Hepatocyte (in vitro differentiated cells): ENCODE measurements at regions not wholly inside any gene's neighbourhood (a gene's known extent, or its start where the extent isn't known, plus 50 kb on each side); places are given as distances from the start of the nearest gene placed in this dataset.

Experiments
- DNase-seq: peaks from one replicate; pipeline ENCODE4 v3.0.0-alpha.2; 2016; ENCODE audit warnings: low spot score
- H2AFZ ChIP-seq: fragments of 200-600 bp; sonication (generic); 2 replicates; pipeline ENCODE4 v1.6.0; 2016; ENCODE audit warnings: antibody characterized with exemption, mild to moderate bottlenecking
- H3K27ac ChIP-seq: fragments of 200-600 bp; sonication (generic); 2 replicates; pipeline ENCODE4 v1.5.1; 2016; ENCODE audit warnings: mild to moderate bottlenecking
- H3K27me3 ChIP-seq: fragments of 200-600 bp; sonication (generic); 2 replicates; pipeline ENCODE4 v1.6.1; 2016
- H3K36me3 ChIP-seq: fragments of 200-600 bp; sonication (generic); replicated peaks from 2 replicates; pipeline ENCODE4 v1.5.1; 2016; ENCODE audit warnings: low read depth; ENCODE audit not compliant: insufficient read depth
- H3K4me1 ChIP-seq: fragments of 200-600 bp; sonication (generic); 2 replicates; pipeline ENCODE4 v1.5.1; 2016; ENCODE audit warnings: mild to moderate bottlenecking, moderate library complexity; ENCODE audit not compliant: insufficient read depth
- H3K4me2 ChIP-seq: fragments of 200-600 bp; sonication (generic); 2 replicates; pipeline ENCODE4 v1.6.0; 2016
- H3K4me3 ChIP-seq: fragments of 200-600 bp; sonication (generic); 2 replicates; pipeline ENCODE4 v1.5.1; 2016; ENCODE audit warnings: mild to moderate bottlenecking
- H3K79me2 ChIP-seq: fragments of 200-600 bp; sonication (generic); 2 replicates; pipeline ENCODE4 v1.6.0; 2017; ENCODE audit warnings: mild to moderate bottlenecking
- H3K9me2 ChIP-seq: fragments of 200-600 bp; sonication (generic); replicated peaks from 2 replicates; pipeline ENCODE4 v1.6.0; 2017; ENCODE audit warnings: mild to moderate bottlenecking; ENCODE audit not compliant: insufficient read depth
- H3K9me3 ChIP-seq: fragments of 200-600 bp; sonication (generic); 2 replicates; pipeline ENCODE4 v1.5.1; 2016; ENCODE audit warnings: low read depth, mild to moderate bottlenecking
- H4K20me1 ChIP-seq: fragments of 200-600 bp; sonication (generic); 2 replicates; pipeline ENCODE4 v1.6.0; 2016; ENCODE audit warnings: mild to moderate bottlenecking; ENCODE audit not compliant: insufficient read depth, poor library complexity, severe bottlenecking
- EZH2 ChIP-seq: fragments of 200-600 bp; sonication (generic); IDR thresholded peaks from 2 replicates; pipeline ENCODE4 v1.6.1; 2016; ENCODE audit warnings: antibody characterized with exemption, mild to moderate bottlenecking, borderline replicate concordance
- EZH2phosphoT487 ChIP-seq: fragments of 200-600 bp; sonication (generic); IDR thresholded peaks from one replicate; pipeline ENCODE4 v1.6.1; 2018; ENCODE audit warnings: antibody characterized with exemption, mild to moderate bottlenecking, low read depth, moderate library complexity; ENCODE audit not compliant: unreplicated experiment, severe bottlenecking
- WGBS: methylation state at CpG from one replicate; pipeline ENCODE4 v1.1.6; 2016; ENCODE audit warnings: low lambda C conversion rate; ENCODE audit errors: missing lambda C conversion rate; 5-methylcytosine and 5-hydroxymethylcytosine counted together
- TF ChIP-seq, protein P1 (sequence below): fragments of 200-600 bp; sonication (generic); IDR thresholded peaks from 2 replicates; pipeline ENCODE4 v1.5.1; 2016; ENCODE audit warnings: antibody characterized with exemption, mild to moderate bottlenecking; ENCODE audit not compliant: poor library complexity

DNA sequence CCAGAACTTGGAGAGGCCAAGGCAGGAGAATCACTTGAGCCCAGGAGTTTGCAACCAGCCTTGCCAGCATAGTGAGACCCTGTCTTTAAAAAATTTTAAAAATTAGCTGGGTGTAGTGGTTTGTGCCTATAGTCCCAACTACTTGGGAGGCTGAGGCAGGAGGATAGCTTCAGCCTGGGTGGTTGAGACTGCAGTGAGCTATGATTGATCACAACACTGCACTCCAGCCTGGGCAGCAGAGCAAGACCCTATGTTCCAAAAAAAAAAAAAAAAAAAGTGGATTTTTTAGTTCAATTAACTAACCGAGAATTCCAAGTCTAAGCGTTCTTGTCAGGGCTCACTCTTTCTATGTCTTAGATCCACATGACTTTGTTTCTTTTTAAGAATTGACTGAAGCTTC, 130.3 kb upstream of the NRIP1 start:
- Histone ChIP-seq H3K27me3 (no peaks in the 10 kb centered on the region), H3K27ac (no peak overlapping the region), H2AFZ (no peak overlapping the region), H3K4me1 (no peaks in the 10 kb centered on the region), H3K9me3 (no peaks in the 10 kb centered on the region), H3K9me2 (no peaks in the 10 kb centered on the region), H3K4me2 (no peak overlapping the region), H3K4me3 (no peak overlapping the region), H3K36me3 (no peaks in the 10 kb centered on the region), H3K79me2 (no peaks in the 10 kb centered on the region), H4K20me1 (no peaks in the 10 kb centered on the region)
- DNase-seq, result no peak
- TF ChIP-seq EZH2phosphoT487 (no peak), EZH2 (no peak)
- TF ChIP-seq, protein P1, sequence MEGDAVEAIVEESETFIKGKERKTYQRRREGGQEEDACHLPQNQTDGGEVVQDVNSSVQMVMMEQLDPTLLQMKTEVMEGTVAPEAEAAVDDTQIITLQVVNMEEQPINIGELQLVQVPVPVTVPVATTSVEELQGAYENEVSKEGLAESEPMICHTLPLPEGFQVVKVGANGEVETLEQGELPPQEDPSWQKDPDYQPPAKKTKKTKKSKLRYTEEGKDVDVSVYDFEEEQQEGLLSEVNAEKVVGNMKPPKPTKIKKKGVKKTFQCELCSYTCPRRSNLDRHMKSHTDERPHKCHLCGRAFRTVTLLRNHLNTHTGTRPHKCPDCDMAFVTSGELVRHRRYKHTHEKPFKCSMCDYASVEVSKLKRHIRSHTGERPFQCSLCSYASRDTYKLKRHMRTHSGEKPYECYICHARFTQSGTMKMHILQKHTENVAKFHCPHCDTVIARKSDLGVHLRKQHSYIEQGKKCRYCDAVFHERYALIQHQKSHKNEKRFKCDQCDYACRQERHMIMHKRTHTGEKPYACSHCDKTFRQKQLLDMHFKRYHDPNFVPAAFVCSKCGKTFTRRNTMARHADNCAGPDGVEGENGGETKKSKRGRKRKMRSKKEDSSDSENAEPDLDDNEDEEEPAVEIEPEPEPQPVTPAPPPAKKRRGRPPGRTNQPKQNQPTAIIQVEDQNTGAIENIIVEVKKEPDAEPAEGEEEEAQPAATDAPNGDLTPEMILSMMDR, result no peak
- 79% methylated on average over 2 of the region's 2 CpGs for WGBS

DNA sequence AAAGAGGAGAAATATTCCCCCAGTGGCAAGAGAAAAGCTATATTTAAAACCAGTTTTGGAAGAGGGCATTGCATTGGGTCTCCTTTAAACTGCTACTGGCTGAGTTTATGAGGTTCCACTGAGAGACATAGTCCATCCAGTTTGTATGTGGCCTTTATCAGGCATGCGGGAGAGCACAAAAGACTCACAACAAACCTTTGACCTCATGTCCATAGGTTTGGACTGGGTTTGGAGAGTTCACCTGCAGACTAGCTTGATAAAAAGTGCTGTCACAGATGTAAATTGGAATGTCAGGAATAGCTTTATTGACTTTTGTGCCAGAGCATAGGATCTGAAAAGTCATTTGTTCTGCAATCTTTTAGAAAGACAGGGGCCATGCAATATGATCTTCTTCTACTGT, 131.0 kb upstream of the NRIP1 start:
- H3K79me2 ChIP-seq, result no peaks in the 10 kb centered on the region
- H3K9me2 ChIP-seq, result no peaks in the 10 kb centered on the region
- no peak for TF ChIP-seq EZH2
- TF ChIP-seq, protein P1, result no peak
- TF ChIP-seq EZH2phosphoT487, result no peak
- no peaks in the 10 kb centered on the region for H3K36me3 ChIP-seq
- WGBS, result 45% methylated on average over 1 of the region's 1 CpG
- no peak overlapping the region for H3K4me3 ChIP-seq
- H3K9me3 ChIP-seq, result no peaks in the 10 kb centered on the region
- no peak overlapping the region for H2AFZ ChIP-seq
- H3K27ac ChIP-seq, result no peak overlapping the region
- H4K20me1 ChIP-seq, result no peaks in the 10 kb centered on the region
- no peaks in the 10 kb centered on the region for H3K4me1 ChIP-seq
- peak; percentile 45 for DNase-seq
- no peaks in the 10 kb centered on the region for H3K27me3 ChIP-seq
- no peak overlapping the region for H3K4me2 ChIP-seq

DNA sequence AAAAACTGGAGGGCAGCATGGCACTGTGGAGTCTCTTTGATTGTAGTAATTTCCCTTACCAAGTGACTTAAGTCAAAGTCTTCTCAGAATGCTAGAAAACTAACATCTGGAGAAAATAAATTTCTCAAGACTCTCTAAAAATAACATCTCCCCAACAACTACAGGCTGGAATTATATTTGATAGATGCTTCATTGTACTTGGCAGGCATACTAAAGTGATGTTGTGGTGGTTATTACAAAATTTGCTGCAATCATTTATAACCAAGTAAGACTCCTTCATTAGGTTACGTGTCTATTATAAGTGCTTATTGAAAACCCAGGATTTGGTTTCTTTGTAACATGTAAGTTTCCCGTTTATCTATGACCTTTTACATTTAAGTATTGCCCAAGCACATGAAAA, 132.9 kb upstream of the NRIP1 start:
- H2AFZ ChIP-seq, result no peak overlapping the region
- no peak for DNase-seq
- 86% methylated on average over 2 of the region's 2 CpGs for WGBS
- no peak overlapping the region for H3K4me2 ChIP-seq
- no peak overlapping the region for H3K27ac ChIP-seq
- H3K4me1 ChIP-seq, result no peaks in the 10 kb centered on the region
- H3K27me3 ChIP-seq, result no peaks in the 10 kb centered on the region
- no peaks in the 10 kb centered on the region for H3K9me3 ChIP-seq
- H3K36me3 ChIP-seq, result no peaks in the 10 kb centered on the region
- no peaks in the 10 kb centered on the region for H3K9me2 ChIP-seq
- TF ChIP-seq EZH2 (no peak), EZH2phosphoT487 (no peak)
- TF ChIP-seq, protein P1, result no peak
- H3K79me2 ChIP-seq, result no peaks in the 10 kb centered on the region
- H4K20me1 ChIP-seq, result no peaks in the 10 kb centered on the region
- no peak overlapping the region for H3K4me3 ChIP-seq
